Breast epithelium (tissue), 3 donors: ENCODE measurements at regions not wholly inside any gene's neighbourhood (a gene's known extent, or its start where the extent isn't known, plus 50 kb on each side); places are given as distances from the start of the nearest gene placed in this dataset.

Experiments used
- CTCF ChIP-seq, 3 donors: fragments of 450-650 bp; IDR thresholded peaks; one replicate each; pipeline ENCODE4 v1.5.1; 2016 to 2017; ENCODE audit warnings: antibody characterized with exemption in 3 of 3, mild to moderate bottlenecking in 3 of 3, moderate library complexity in 3 of 3
- POLR2A ChIP-seq: fragments of 450-650 bp; IDR thresholded peaks from one replicate; pipeline ENCODE4 v1.6.1; 2016; ENCODE audit warnings: antibody characterized with exemption, mild to moderate bottlenecking, moderate library complexity
- POLR2AphosphoS5 ChIP-seq, 3 donors: sonication (generic); formaldehyde crosslinking; IDR thresholded peaks; one replicate each; pipeline ENCODE4 v1.6.1; 2017; ENCODE audit warnings: antibody characterized with exemption in 3 of 3

- TF ChIP-seq CTCF (IDR thresholded peaks at IDR 0.05) (no peak), POLR2A (no peak), POLR2AphosphoS5 (IDR thresholded peaks at IDR 0.05) (no peak)
Observed at GRCh38 chr6:102344769-102345168, 951.3 kb downstream of the GRIK2 start.
